NCI-H2081 treated with DMSO at 0.1 percent for 48 hours (cell line): ENCODE measurements at regions not wholly inside any gene's neighbourhood (a gene's known extent, or its start where the extent isn't known, plus 50 kb on each side); places are given as distances from the start of the nearest gene placed in this dataset.
"Not testable (repeated sequence)": the region's sequence is repeated elsewhere in the genome, so short reads cannot be mapped to it uniquely, and the experiment has no call there.

Experiments used
- DNase-seq: peaks from one replicate; lab custom pipeline; 2025; lab: John Stamatoyannopoulos, UW

DNA sequence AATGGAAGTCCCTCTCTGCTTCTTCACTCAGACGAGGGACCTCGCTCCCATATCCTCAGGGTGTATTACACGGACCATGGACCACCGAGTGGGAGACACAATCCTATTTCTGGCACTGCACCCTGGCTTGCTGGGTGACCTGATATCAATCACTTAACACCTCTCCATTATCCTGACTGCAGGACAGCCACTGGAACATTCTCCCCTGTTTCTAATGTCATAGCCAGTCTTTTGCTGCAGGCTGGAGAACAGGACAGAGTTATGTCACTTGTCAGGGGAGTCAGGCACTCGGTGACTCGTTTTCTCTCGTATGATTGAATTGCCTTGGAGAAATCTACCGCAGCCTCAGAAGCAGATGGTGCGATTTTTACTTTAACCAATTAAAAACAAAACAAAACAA is 219.1 kb upstream of the IGFBP7 start:
- no peak for DNase-seq

DNA sequence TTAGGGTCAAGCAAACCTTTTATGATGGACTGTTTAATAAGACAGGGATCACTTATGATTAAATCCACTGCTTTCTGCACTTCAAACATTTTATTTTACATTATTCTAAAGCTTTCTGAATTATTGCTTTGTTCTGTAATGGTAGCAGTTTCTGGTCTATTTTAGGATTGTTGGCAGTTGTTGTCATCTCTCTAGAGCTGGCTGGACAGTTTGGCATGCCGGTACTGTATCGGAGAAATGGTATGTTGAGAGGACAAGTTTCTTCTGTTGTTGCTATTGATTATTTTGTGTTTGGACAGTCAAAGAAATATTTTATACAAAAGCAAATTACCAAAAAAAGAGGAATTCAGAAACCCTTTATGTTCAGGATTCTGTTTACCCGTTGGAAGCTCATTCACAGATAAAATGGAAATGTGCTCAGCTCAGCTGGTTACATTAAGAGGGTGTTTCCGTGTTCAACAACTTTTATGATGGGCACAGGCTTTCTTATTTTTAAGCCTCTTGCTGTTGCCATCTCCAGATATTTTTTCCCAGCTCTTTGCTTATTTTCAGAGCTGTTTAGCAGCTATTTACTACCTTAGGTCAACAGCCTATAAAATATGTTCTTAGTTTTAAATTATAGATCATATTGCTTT is 214.6 kb upstream of the IGFBP7 start:
- DNase-seq, result no peak

DNA sequence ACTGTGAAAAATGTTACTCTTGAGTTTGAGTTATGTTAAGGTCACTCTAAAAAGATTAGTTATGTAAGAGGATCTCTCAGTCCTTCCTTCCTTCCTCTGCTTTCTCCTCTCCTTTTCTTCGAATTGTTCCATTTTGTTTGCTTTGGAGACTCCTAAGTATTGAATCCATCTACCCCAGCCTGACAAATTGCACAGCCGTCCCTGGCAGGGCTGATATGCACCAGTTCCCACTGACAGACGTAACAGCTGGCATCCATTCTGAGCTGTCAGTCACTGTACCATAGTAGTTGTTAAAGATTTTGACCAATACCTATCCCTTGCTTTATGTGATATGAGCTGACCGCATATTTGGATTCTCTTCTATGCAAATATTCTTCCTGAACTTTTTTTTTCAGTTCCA is 210.7 kb upstream of the IGFBP7 start:
- DNase-seq, result no peak

DNA sequence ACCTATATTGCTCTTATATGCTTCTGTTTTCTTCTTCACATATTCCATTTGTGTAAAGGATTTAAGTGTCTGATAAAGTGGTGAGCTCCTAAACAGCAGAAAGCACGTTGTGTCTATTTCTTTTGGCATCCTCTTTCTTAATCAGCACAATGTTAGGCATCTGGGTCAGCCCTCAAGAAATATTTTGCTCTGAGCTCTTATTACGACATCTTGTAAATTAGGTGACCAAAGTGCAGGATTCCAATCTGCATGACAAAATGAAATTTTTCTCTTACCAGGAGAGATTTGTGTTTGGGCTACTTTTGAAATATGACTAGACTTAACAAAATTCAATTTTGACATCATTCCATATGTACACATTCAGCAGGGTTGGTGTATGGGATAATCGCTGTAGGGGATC is 210.0 kb upstream of the IGFBP7 start:
- no peak for DNase-seq

DNA sequence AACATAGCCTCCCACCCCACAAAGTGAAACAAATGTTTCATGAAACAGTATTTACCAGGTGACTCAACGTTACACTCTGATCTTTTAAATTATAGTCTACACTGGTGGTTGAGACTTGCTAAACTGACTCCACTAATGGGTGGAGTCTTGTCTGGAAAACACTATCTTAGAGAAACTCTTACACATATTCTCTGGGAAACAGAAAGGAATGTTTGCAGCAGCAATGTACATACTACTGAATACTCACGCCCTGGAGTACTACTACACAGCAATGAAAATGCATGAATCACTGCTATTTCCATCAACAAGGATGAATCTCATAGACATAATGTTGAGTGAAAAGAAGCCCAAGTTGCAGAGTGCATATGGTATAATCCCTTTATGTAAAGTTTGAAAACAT is 208.5 kb upstream of the IGFBP7 start:
- DNase-seq, result no peak

DNA sequence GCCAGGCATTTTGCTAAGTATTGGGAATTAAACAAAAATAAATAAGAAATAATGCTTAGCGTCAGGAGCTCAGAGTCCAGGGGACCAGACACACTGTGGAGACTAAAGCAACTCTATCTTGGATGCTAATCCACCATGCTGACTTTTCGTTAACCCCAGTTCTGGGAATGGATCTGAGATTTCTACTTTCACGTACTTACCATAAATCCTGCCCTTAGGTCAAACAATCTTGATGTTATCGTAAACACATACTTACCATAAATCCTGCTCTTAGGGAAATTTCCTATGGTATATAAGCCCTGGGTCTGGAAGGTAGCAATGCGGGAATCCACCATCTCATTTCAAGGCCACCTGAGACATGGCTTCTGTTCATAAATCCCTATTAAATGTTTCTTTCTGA is 204.5 kb upstream of the IGFBP7 start:
- no peak for DNase-seq

DNA sequence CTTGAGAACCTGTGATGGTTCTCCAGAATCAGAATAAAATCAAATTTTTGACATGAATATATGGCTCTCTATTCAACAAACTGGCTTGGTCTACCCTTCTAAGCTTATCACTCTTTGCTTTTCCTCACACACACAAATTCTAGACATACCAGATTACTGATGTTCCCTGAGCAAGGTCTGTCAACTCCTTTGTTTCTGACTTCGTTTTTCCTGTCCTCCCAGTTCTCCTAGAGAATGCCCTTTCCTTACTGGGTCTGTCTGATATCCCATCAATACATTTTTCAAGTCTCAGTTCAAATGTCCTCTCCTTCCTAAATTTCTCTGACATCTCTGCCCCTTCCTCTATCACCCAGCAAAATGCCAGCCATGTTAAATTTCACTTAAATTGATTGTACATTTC is 202.1 kb upstream of the IGFBP7 start:
- DNase-seq, result no peak

DNA sequence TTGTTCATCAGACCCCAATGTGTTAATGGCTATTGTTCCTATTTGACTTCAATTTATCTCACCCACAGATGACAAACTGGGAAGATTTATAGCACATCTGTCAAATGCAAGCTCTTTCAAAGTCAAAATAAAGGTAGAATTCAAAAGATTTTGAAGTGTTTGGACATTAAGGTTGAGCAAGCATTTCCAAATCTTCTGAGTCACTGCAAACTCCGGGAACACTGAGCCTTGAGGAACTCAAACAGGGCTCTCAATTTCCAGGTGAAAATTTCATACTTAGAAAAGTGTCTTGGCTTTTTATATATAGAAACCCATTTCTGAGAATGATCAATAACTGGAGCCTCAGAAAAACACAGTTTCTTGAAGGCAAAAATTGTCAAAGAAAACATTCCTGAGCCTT is 199.5 kb upstream of the IGFBP7 start:
- no peak for DNase-seq

DNA sequence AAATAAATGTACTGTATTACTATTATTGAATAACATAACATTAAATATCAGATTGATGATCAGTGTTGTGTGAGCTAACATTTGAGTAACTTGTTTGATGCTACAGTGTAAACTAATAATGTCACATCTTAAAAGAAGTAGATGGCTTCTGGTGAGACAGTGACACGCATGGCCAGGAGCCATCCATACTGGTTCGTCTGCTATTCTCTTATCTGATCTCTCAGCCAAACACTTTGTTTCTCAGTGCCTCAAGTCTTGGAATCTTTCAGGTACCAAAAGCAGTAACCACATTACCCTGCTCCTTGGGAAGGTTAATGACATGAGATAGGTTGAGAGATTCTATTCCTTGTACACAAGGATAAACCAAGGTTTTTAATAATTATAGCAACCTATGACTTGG is 198.1 kb upstream of the IGFBP7 start:
- no peak for DNase-seq

DNA sequence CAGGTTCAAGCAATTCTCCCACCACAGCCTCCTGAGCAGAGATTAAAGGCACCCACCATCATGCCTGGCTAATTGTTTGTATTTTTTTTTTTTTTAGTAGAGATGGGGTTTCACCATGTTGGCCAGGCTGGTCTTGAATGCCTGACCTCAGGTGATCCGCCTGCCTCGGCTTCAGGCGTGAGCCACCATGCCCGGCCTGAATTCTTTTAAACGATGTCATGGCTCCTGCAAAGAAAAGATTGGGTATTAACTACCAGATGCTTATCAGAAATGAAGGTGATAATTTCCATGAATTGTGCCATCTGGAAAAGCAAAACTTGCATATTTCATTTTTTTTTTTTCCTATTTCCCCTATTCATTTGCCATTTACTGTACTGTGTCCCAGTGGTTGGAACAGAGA is 195.7 kb upstream of the IGFBP7 start:
- DNase-seq, result no peak

DNA sequence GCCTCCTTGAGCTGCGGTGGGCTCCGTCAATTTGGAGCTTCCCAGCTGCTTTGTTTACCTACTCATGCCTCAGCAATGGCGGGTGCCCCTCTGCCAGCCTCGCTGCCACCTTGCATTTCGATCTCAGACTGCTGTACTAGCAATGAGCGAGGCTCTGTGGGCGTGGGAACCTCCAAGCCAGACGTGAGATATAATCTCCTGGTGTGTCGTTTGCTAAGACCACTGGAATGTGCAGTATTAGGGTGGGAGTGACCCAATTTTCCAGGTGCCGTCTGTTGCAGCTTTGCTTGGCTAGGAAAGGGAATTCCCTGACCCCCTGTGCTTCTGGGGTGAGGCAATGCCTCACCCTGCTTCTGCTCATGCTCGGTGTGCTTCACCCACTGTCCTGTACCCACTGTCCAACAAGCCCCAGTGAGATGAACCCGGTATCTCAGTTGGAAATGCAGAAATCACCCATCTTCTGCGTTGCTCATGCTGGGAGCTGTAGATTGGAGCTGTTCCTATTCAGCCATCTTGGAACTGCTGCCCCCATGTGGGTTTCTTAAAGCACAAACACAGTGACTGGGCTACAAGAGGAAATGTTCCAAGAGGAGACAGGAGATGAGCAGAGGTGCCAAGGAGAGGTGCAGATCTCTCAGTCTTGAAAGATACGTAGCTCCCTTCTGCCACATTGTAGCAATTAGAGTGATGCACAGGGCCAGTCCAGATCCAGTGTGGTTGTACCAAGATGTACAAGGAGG is 193.0 kb upstream of the IGFBP7 start:
- no peak for DNase-seq

DNA sequence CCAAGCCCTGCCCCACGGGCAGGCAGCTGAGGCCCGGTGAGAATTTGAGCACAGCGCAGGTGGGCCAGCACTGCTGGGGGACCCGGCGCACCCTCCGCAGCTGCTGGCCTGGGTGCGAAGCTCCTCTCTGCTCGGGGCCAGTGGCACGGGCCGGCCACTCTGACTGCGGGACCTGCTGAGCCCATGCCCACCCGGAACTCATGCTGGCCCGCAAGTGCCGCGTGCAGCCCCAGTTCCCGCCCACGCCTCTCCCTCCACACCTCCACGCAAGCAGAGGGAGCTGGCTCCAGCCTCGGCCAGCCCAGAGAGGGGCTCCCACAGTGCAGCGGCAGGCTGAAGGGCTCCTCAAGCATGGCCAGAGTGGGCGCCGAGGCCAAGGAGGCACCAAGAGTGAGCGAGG is 190.1 kb upstream of the IGFBP7 start:
- DNase-seq, result not testable (repeated sequence)

DNA sequence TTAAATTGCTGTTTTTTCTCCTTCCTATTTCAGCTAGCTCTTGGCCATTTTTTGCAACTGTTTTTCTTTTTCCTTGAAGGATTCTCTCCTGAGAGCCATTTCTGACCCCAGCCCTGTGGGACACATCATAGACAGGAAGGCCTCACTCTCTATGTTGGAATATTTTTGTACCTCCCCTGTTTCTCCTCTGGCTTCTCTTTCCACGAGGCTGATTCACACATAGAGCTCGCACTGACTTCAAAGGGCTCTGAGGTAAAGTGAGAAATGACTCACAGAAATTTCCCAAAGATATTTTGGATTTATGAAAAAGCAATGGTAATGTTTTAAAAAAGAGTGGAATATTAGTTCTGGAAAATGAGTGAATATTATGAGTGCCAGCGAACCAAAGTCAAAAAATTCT is 181.7 kb upstream of the IGFBP7 start:
- DNase-seq, result no peak

DNA sequence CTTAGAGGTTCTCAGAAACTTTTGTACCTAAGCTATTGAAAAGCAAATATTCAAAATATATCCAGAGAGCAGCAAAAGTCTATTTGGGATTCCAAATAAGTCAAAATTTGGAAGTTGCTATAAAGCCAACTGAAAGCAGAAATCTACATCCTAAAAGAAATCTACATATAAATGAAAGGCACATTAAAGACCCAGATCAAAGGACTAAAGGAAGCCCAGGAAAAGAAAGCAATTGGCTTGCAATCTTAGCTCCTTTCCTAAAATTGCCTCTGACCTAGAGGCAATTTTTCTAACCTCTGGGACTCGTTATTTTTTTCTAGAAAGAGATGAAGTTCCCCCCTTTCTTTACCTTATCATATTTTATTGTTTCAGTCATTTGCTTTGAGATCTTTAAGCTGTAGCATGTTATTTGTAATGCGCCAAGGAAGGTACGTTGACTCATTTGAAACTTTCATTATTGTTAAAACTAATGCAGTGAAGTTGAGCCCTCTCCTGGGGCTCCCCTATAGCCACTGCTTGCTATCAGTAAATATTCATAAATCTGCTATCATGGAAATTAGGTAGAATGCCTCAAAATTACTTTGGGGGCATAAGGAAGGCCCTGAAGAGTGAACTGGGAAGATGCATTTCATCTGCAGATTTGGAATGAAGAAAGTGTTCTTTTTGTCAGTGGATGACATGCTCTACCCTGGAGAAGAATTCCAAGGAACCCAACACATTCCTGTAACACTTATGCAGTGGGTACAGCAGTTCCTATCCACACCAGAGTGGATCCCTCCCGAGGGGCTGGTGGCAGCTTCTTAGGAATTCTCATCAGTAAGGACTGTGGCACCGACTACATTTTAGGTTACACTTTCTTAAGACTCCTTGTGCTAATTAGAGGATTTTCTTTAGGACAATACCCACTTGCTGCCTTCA is 177.8 kb upstream of the IGFBP7 start:
- no peak for DNase-seq

DNA sequence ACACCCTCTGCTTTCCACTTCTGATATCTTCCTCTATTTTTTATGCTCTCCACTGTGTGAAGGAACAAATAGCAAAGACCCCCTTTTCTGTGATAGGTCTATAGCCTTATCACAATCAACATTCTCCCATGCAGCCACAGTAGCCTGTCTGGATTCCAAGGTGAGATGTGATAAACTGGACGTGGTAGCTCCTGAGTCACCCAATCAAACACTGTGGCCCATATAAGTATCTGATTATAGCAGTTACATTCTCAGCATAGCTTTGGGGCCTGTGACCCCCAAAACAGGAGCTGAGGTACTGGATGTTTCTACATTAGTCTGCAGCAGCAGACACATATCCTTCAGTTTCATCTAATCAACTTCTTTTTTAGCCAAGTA is 172.7 kb upstream of the IGFBP7 start:
- no peak for DNase-seq

DNA sequence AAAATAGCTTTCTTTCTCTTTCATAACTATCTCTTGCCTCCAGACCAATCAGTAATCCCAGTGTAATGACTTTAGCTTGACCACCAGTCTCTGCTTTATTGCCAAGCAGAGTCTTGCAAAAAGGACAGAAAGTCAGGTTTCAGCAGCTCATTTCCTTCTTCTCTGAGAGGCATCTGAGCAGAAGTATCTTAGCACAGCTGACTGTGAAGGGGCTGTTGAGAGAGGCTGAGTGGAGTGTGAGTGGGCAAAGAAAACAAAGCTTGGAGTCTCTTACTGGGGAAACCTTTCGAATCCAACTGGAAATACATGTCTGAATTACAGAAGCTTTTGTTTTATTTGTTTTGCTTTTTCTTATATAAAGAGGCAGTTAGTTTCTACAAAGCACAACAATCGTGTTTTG is 170.3 kb upstream of the IGFBP7 start:
- DNase-seq, result no peak

DNA sequence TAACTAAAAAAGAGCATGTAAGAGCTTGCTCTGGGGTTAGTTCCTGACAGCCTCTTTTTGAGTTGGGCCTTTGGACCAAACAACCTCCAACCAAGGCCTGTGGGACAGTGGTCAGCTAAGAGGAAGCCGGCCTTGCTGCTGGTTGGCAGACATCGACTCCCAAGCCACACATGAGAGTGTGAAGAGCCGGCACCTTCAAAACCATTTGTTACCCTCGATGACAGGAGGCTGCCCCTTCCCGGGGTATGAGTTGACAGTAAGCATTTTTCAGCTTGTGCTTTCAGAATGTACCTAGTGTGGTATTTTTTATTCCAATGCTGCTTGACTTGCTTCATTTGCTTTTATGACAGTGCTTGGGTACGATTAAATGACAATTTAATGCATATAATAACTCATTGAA is 168.6 kb upstream of the IGFBP7 start:
- DNase-seq, result no peak

DNA sequence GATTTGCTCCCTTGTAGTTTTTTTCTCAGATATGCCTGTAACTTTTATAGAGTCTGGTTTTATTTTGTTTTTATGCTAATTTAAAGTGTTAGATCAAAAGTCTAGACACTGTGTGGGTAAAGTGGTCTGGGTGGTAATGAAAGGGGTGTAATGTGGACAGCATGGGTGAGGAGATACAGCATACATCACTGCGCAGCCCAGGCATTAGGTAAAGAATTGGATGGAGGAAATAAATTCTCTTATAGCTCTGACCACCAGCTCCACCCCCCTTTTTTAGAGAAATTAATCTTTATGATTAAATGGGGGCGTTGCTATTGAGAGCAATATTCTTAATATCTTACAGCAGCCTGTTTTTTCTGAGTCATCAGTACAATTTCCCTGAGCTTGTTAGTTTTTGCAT is 163.9 kb upstream of the IGFBP7 start:
- no peak for DNase-seq

DNA sequence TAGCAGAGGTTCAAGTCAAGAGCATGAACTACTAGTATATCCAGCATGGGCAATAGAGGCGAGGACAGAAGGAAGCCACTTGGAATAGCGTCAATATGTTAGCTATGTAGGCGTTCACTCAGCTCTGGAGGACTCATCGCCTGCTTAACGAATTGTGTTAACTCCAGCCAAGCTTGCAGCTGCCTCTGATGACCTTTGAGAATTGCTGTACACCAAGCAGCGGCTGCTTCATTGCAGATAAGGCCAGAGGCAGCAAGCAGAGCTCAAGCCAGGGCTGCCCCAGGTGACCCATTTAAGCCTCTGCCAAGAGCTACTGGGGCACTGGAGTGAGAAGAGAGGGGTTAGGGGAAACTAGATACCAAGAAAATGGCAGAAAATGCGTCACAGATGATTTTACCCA is 160.2 kb upstream of the IGFBP7 start:
- no peak for DNase-seq

DNA sequence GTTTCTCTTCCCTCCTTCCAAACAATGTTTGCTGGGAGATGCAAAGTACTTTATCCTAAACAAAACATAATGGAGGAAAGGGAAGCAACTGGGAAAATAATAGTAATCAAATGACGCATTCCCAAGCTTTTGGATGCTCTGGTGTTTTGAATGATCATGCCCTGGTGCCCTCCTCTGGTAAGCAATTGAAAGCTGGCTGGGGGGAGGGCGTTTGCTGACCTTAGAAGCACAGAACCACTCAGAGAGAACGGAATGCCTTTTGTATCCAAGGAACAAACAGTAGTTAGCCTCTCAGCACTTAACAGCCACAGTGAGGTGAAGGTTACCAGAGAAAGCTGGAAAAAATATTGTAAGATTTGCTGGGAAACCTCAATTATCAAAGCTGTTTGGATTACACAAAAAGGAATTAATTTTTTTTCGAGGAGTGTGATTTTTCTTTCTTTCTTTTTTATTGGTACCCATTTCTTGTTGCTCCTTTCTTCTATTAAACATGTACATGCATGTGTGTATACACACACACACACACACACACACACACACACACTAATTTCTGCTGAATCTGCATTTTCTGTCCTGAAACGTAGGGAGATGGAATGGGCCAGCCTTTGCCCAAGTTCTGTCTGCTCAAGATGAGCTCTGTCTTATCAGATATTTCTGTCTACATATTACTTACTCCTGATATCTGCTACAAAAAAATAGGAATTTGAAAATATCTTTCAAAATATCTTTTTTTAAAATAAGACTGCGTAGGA is 155.8 kb upstream of the IGFBP7 start:
- no peak for DNase-seq

DNA sequence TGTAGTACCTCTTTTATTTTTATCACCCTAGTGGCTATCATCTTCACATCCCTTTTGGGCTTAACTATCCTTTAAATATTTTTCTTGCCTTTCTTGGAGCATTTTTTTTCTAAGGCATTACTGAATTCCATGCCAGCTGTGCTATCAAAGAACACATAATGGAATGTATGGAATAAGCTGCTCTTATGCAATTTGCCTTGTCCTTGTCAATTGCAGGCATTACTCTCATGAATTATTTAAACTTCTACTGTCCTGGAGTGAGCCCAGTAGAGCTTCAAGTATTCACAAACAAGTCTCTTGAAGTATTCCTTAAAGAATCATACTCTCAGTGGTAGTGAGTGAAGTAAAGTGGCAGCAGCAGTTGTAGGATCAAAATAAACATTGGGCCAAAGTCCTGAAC is 144.6 kb upstream of the IGFBP7 start:
- no peak for DNase-seq

DNA sequence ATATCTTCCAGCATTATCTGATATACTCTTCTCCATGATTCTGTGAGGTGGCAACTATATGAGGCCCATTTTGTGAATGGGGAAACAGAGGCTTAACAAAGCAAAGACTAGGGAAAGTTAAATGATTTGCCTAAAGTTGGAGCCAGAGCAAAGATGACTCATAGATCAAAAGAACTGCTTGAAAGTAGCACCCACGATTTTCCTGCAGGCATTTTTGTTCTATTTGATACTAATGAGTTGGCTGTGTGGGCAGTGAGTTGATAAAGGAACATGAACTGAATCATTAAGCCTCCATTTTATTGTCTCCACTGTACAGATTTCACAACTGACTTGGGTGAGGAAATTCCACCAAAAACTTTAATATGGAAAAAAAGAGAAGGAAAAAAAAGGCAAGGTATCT is 138.9 kb upstream of the IGFBP7 start:
- no peak for DNase-seq
